Right lobe of liver (tissue), 4 donors: ENCODE measurements at regions not wholly inside any gene's neighbourhood (a gene's known extent, or its start where the extent isn't known, plus 50 kb on each side); places are given as distances from the start of the nearest gene placed in this dataset.

Experiments
- POLR2A ChIP-seq: fragments of 450-650 bp; IDR thresholded peaks from one replicate; pipeline ENCODE4 v1.6.1; 2017; ENCODE audit warnings: antibody characterized with exemption, mild to moderate bottlenecking
- TF ChIP-seq, protein P1 (sequence below), 4 donors: fragments of 200-600 bp in 3 of 4; fragments of 450-650 bp in 1 of 4; IDR thresholded peaks; one replicate each; pipeline versions ENCODE4 v1.5.1 to v1.8.0; 2016 to 2022; ENCODE audit warnings: antibody characterized with exemption in 4 of 4, mild to moderate bottlenecking in 2 of 4
- donor health status: DM: no; HTN: no; CAD: no.
- donor health status: DM: no; HTN: no; CAD: no.
- donor health status: DM: no; HTN: yes; CAD: no.

DNA sequence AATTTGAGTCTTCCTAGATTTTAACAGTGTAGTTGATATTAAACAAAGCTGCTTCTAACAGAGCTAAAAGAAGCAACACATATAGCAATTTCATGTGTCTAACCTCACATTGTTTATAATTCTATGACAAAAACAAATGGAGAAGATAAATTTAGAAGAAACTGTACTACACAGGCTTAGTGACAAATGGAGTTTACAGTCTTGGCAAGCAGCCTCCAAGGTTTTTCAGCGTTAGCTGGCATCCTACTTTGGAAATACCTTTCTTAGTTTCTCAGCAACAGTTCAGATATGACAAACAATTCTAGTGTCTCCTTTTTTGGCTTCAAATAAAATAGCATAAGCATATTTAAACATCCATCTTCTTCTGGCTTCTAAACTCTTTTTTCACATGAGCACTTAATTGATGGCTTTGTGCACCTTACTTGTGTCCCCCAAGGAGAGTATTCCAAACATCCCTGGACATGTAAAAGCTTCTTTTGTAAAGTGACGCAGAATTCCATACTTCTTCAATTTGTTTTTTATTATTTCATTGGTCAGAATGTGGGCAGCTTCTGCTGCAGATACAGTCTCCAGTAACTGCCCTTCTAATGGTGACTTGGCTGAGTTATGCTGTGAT, 249.8 kb downstream of the ANTXR2 start:
- TF ChIP-seq, protein P1, sequence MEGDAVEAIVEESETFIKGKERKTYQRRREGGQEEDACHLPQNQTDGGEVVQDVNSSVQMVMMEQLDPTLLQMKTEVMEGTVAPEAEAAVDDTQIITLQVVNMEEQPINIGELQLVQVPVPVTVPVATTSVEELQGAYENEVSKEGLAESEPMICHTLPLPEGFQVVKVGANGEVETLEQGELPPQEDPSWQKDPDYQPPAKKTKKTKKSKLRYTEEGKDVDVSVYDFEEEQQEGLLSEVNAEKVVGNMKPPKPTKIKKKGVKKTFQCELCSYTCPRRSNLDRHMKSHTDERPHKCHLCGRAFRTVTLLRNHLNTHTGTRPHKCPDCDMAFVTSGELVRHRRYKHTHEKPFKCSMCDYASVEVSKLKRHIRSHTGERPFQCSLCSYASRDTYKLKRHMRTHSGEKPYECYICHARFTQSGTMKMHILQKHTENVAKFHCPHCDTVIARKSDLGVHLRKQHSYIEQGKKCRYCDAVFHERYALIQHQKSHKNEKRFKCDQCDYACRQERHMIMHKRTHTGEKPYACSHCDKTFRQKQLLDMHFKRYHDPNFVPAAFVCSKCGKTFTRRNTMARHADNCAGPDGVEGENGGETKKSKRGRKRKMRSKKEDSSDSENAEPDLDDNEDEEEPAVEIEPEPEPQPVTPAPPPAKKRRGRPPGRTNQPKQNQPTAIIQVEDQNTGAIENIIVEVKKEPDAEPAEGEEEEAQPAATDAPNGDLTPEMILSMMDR (IDR thresholded peaks at IDR 0.05): no peak
- no peak for TF ChIP-seq POLR2A
